HCT116 (cell line): ENCODE measurements at regions not wholly inside any gene's neighbourhood (a gene's known extent, or its start where the extent isn't known, plus 50 kb on each side); places are given as distances from the start of the nearest gene placed in this dataset.

Experiments
- ATAC-seq: fragments of 200-7000 bp; cut with Tn5 transposase; 2 replicates; pipeline ENCODE4 v1.9.1; 2020; ENCODE audit warnings: mild to moderate bottlenecking, moderate library complexity
- BruUV-seq: library from RNA; stranded (reverse); fragments of 400-500 nt; replicated peaks from 2 replicates; lab custom pipeline; 2021; lab: Mats Ljungman, UMichigan
- CTCF ChIA-PET: fragments of 300-600 bp; sonication (Branson Sonifier 250); formaldehyde crosslinking; loops from one replicate; lab custom pipeline; 2021; ENCODE audit warnings: antibody characterized with exemption; lab: Charles Lee
- POLR2A ChIA-PET: fragments of 300-600, 350-600 bp; sonication (Branson Sonifier 250); formaldehyde crosslinking; loops from one replicate; lab custom pipeline; 2021; ENCODE audit warnings: antibody characterized with exemption; lab: Charles Lee
- RAD21 ChIA-PET, 2 experiments: fragments of 300-600 bp; sonication (Branson Sonifier 250); formaldehyde crosslinking; loops; one replicate each; lab custom pipeline; 2023; ENCODE audit warnings: low total read pairs in 2 of 2; ENCODE audit not compliant: uncharacterized antibody in 2 of 2, unreplicated experiment in 2 of 2, low non-redundant PET in 1 of 2; lab: Charles Lee
- DNase-seq: peaks from one replicate; pipeline ENCODE4 v3.0.0-alpha.2; 2010; ENCODE audit warnings: low read depth, low spot score
- H2AFZ ChIP-seq: fragments of 200-600 bp; shearing (Covaris generic), sonication (generic); 2 replicates; pipeline ENCODE4 v1.6.1; 2017; ENCODE audit warnings: low read depth, mixed run types, mixed read lengths, antibody characterized with exemption, low read length; ENCODE audit not compliant: poor library complexity, severe bottlenecking
- H3K27ac ChIP-seq: 2 replicates; pipeline ENCODE4 v1.5.1; 2012; ENCODE audit warnings: low read depth, low read length
- H3K27me3 ChIP-seq: fragments of 200-600 bp; sonication (generic); 2 replicates; pipeline ENCODE4 v1.6.1; 2016; ENCODE audit warnings: mixed run types, low read length, mixed read lengths; ENCODE audit not compliant: insufficient read depth
- H3K36me3 ChIP-seq, 2 experiments: fragments of 200-500 bp in 1 of 2; fragments of 200-600 bp in 1 of 2; sonication (Bioruptor generic) in 1 of 2; sonication (generic) in 1 of 2; 2 replicates each; pipeline versions ENCODE4 v1.5.1 to v1.6.1; 2014 to 2016; ENCODE audit warnings: low read length in 2 of 2, inconsistent platforms in 1 of 2, mixed read lengths in 1 of 2, mixed run types in 1 of 2; ENCODE audit not compliant: insufficient read depth in 2 of 2, control insufficient read depth in 1 of 2
- H3K4me1 ChIP-seq, 2 experiments: fragments of 200-600 bp in 1 of 2; sonication (generic) in 1 of 2; 2 replicates each; pipeline versions ENCODE4 v1.5.1 to v1.6.1; 2012 to 2017; ENCODE audit warnings: low read length in 2 of 2, inconsistent platforms in 1 of 2, mild to moderate bottlenecking in 1 of 2, mixed read lengths in 1 of 2, mixed run types in 1 of 2, moderate library complexity in 1 of 2; ENCODE audit not compliant: insufficient read depth in 2 of 2, control insufficient read depth in 1 of 2
- H3K4me2 ChIP-seq: fragments of 200-600 bp; sonication (generic); 2 replicates; pipeline ENCODE4 v1.6.1; 2017; ENCODE audit warnings: mixed run types, low read length, mixed read lengths
- H3K4me3 ChIP-seq, 2 experiments: fragments of 200-600 bp in 1 of 2; sonication (generic) in 1 of 2; replicated peaks in 1 of 2; 2 replicates each; pipeline ENCODE4 v1.5.1; 2011 to 2016; ENCODE audit warnings: low read length in 2 of 2, control low read depth in 1 of 2, low read depth in 1 of 2, mild to moderate bottlenecking in 1 of 2, mixed read lengths in 1 of 2, mixed run types in 1 of 2
- H3K79me2 ChIP-seq: fragments of 200-600 bp; sonication (generic); 2 replicates; pipeline ENCODE4 v1.6.1; 2017; ENCODE audit warnings: mild to moderate bottlenecking, mixed run types, low read length, moderate library complexity, mixed read lengths; ENCODE audit not compliant: insufficient read depth
- H3K9ac ChIP-seq: fragments of 200-600 bp; sonication (generic); 2 replicates; pipeline ENCODE4 v1.6.1; 2016; ENCODE audit warnings: low read length, mixed read lengths
- H3K9me2 ChIP-seq: fragments of 200-600 bp; sonication (generic), shearing (Covaris generic); 2 replicates; pipeline ENCODE4 v1.6.1; 2017; ENCODE audit warnings: mixed run types, mild to moderate bottlenecking, moderate library complexity; ENCODE audit not compliant: insufficient read depth
- H3K9me3 ChIP-seq, 2 experiments: fragments of 200-500 bp in 1 of 2; fragments of 200-600 bp in 1 of 2; sonication (Bioruptor generic) in 1 of 2; sonication (generic) in 1 of 2; 2 replicates each; pipeline ENCODE4 v1.6.1; 2014 to 2017; ENCODE audit warnings: low read length in 2 of 2, mixed read lengths in 2 of 2, inconsistent platforms in 1 of 2, low read depth in 1 of 2, mild to moderate bottlenecking in 1 of 2, mixed run types in 1 of 2, moderate library complexity in 1 of 2; ENCODE audit not compliant: control insufficient read depth in 1 of 2, insufficient read depth in 1 of 2
- H4K20me1 ChIP-seq: fragments of 200-600 bp; sonication (generic), shearing (Covaris generic); 2 replicates; pipeline ENCODE4 v1.6.1; 2017; ENCODE audit warnings: mixed run types, mild to moderate bottlenecking, moderate library complexity; ENCODE audit not compliant: insufficient read depth
- CBX3 ChIP-seq: IDR thresholded peaks from 2 replicates; pipeline ENCODE4 v1.6.1; 2012; ENCODE audit warnings: low read depth
- CEBPB ChIP-seq: IDR thresholded peaks from 2 replicates; pipeline ENCODE4 v1.6.1; 2012; ENCODE audit warnings: low read depth
- EGR1 ChIP-seq: IDR thresholded peaks from 2 replicates; pipeline ENCODE4 v1.6.1; 2012; ENCODE audit warnings: low read depth
- ELF1 ChIP-seq: IDR thresholded peaks from 2 replicates; pipeline ENCODE4 v1.6.1; 2012; ENCODE audit warnings: low read depth, borderline replicate concordance
- EZH2 ChIP-seq: fragments of 200-600 bp; sonication (generic); IDR thresholded peaks from 2 replicates; pipeline ENCODE4 v1.6.1; 2017; ENCODE audit warnings: antibody characterized with exemption, mixed run types
- FOSL1 ChIP-seq: IDR thresholded peaks from 2 replicates; pipeline ENCODE4 v1.6.1; 2012; ENCODE audit warnings: low read depth
- MAX ChIP-seq: IDR thresholded peaks from 2 replicates; pipeline ENCODE4 v1.6.1; 2012
- POLR2A ChIP-seq: IDR thresholded peaks from 2 replicates; pipeline ENCODE4 v1.7.0; 2011; ENCODE audit warnings: borderline replicate concordance; ENCODE audit not compliant: insufficient read depth, insufficient read length; ENCODE audit errors: extremely low read depth
- POLR2AphosphoS5 ChIP-seq: IDR thresholded peaks from 2 replicates; pipeline ENCODE4 v1.6.1; 2011; ENCODE audit warnings: mild to moderate bottlenecking, low read depth, low read length, moderate library complexity
- RAD21 ChIP-seq: IDR thresholded peaks from 2 replicates; pipeline ENCODE4 v1.6.1; 2012; ENCODE audit warnings: low read depth, mild to moderate bottlenecking
- SIN3A ChIP-seq: IDR thresholded peaks from 2 replicates; pipeline ENCODE4 v1.6.1; 2012; ENCODE audit warnings: low read depth
- SP1 ChIP-seq: IDR thresholded peaks from 2 replicates; pipeline ENCODE4 v1.6.1; 2012; ENCODE audit warnings: low read depth
- TCF7L2 ChIP-seq: IDR thresholded peaks from 2 replicates; pipeline ENCODE4 v1.7.0; 2011; ENCODE audit warnings: borderline replicate concordance, inconsistent platforms; ENCODE audit not compliant: insufficient read depth, insufficient read length; ENCODE audit errors: extremely low read depth
- ZFX ChIP-seq: fragments of 450-650 bp; IDR thresholded peaks from 2 replicates; pipeline ENCODE4 v1.6.1; 2017
- ZNF274 ChIP-seq: fragments of 200-500 bp; sonication (Bioruptor generic); IDR thresholded peaks from 2 replicates; pipeline ENCODE4 v1.6.1; 2014; ENCODE audit warnings: mild to moderate bottlenecking, low read depth, low read length, inconsistent platforms
- intact Hi-C: fragments of 100-400 bp; cut with micrococcal nuclease; formaldehyde crosslinking; loops from 2 replicates; pipeline ENCODE4 v1.10.0; 2022

- TF ChIP-seq FOSL1, result no peak
Measured at GRCh38 chr5:72040513-72040912, 66.8 kb upstream of the MAP1B start (continued).

- ChIA-PET CTCF (no interaction called here), RAD21 (no interaction called here), POLR2A (no interaction called here)
- no peaks in the 10 kb centered on the region for H3K9me2 ChIP-seq
- no peak overlapping the region for H3K27ac ChIP-seq
- H3K27me3 ChIP-seq, result peaks cover 14% of the 10 kb centered on the region
- no peak for ATAC-seq
- H3K4me2 ChIP-seq, result no peak overlapping the region
- H3K4me1 ChIP-seq, result no peaks in the 10 kb centered on the region
- no TSS peak for BruUV-seq
- intact Hi-C loops, result no loop called here
- no peak for DNase-seq
- H3K4me3 ChIP-seq, result no peak overlapping the region
- TF ChIP-seq RAD21, result no peak
- no peak for TF ChIP-seq ELF1
- no peak for TF ChIP-seq ZNF274
- no peak for TF ChIP-seq ZFX
- TF ChIP-seq CBX3, result no peak
- no peak for TF ChIP-seq CEBPB
- TF ChIP-seq SIN3A, result no peak
- TF ChIP-seq POLR2A, result no peak
- no peak for TF ChIP-seq POLR2AphosphoS5
- no peak for TF ChIP-seq EZH2
- no peak for TF ChIP-seq EGR1
- no peak for TF ChIP-seq TCF7L2
- no peak for TF ChIP-seq MAX
- no peak for TF ChIP-seq SP1
- no peak overlapping the region for H2AFZ ChIP-seq
- H4K20me1 ChIP-seq, result no peaks in the 10 kb centered on the region
- H3K79me2 ChIP-seq, result no peaks in the 10 kb centered on the region
- no peak overlapping the region for H3K9ac ChIP-seq
- H3K36me3 ChIP-seq, result no peaks in the 10 kb centered on the region
- no peaks in the 10 kb centered on the region for H3K9me3 ChIP-seq
Measured at GRCh38 chr5:72041654-72042053, 65.6 kb upstream of the MAP1B start.
